HTR-8/SVneo (cell line): ENCODE measurements at regions not wholly inside any gene's neighbourhood (a gene's known extent, or its start where the extent isn't known, plus 50 kb on each side); places are given as distances from the start of the nearest gene placed in this dataset.
"Not testable (repeated sequence)": the region's sequence is repeated elsewhere in the genome, so short reads cannot be mapped to it uniquely, and the experiment has no call there.

Experiments used
- DNase-seq: peaks from one replicate; pipeline ENCODE4 v3.0.0; 2011; ENCODE audit warnings: low spot score, mixed read lengths; ENCODE audit not compliant: insufficient read length
- FAIRE-seq: peaks from 2 replicates; lab custom pipeline; 2011; peaks lifted over from hg19 to GRCh38; lab: Jason Lieb, UNC

GRCh38 chr13:99687723-99688397, 186.6 kb downstream of the TM9SF2 start:
- DNase-seq (no peak), FAIRE-seq (no peak)

GRCh38 chr13:99686944-99687411, 185.7 kb downstream of the TM9SF2 start:
- no peak for DNase-seq
- FAIRE-seq, result no peak

GRCh38 chr13:99686157-99686572, 184.9 kb downstream of the TM9SF2 start:
- no peak for FAIRE-seq

GRCh38 chr13:99681695-99682094, 180.4 kb downstream of the TM9SF2 start:
- DNase-seq (no peak), FAIRE-seq (no peak)

More at GRCh38 chr13:99686157-99686572, 184.9 kb downstream of the TM9SF2 start:
- no peak for DNase-seq

GRCh38 chr13:99677116-99677951, 176.1 kb downstream of the TM9SF2 start:
- FAIRE-seq (no peak), DNase-seq (no peak)

- FAIRE-seq, result no peak
- no peak for DNase-seq
These were observed 170.5 kb downstream of the TM9SF2 start for GRCh38 chr13:99671746-99672145.

GRCh38 chr13:99669096-99669495, 167.8 kb downstream of the TM9SF2 start:
- DNase-seq, FAIRE-seq: not testable (repeated sequence)

- no peak for DNase-seq
- no peak for FAIRE-seq
These were observed 165.0 kb downstream of the TM9SF2 start for GRCh38 chr13:99666146-99666805.

- no peak for FAIRE-seq
- no peak for DNase-seq
These were observed 164.4 kb downstream of the TM9SF2 start for GRCh38 chr13:99665711-99666110.

GRCh38 chr13:99663908-99664307, 162.6 kb downstream of the TM9SF2 start:
- no peak for FAIRE-seq
- DNase-seq, result no peak

GRCh38 chr13:99663185-99663825, 162.0 kb downstream of the TM9SF2 start:
- no peak for FAIRE-seq
- no peak for DNase-seq

- DNase-seq (no peak), FAIRE-seq (no peak)
These were observed 161.4 kb downstream of the TM9SF2 start for GRCh38 chr13:99662678-99663077.

- DNase-seq, result no peak
- FAIRE-seq, result no peak
These were observed 160.5 kb downstream of the TM9SF2 start for GRCh38 chr13:99661791-99662190.

GRCh38 chr13:99659866-99660554, 158.7 kb downstream of the TM9SF2 start:
- FAIRE-seq (no peak), DNase-seq (no peak)

GRCh38 chr13:99659226-99659625, 158.0 kb downstream of the TM9SF2 start:
- FAIRE-seq (no peak), DNase-seq (no peak)

- FAIRE-seq (no peak), DNase-seq (no peak)
These were observed 157.2 kb downstream of the TM9SF2 start for GRCh38 chr13:99658261-99658991.

- no peak for FAIRE-seq
- no peak for DNase-seq
These were observed 156.6 kb downstream of the TM9SF2 start for GRCh38 chr13:99657848-99658260.

- FAIRE-seq (no peak), DNase-seq (no peak)
These were observed 155.6 kb downstream of the TM9SF2 start for GRCh38 chr13:99656844-99657381.
